Activated CD4-positive, alpha-beta T cell treated with anti-CD3 and anti-CD28 coated beads, Interleukin-2, amount 50 U/mL, for 1 hour (primary cell): ENCODE measurements at regions not wholly inside any gene's neighbourhood (a gene's known extent, or its start where the extent isn't known, plus 50 kb on each side); places are given as distances from the start of the nearest gene placed in this dataset.
"Not testable (repeated sequence)": the region's sequence is repeated elsewhere in the genome, so short reads cannot be mapped to it uniquely, and the experiment has no call there.

Source experiments
- DNase-seq: peaks from one replicate; pipeline ENCODE4 v3.0.0-alpha.2; 2020

DNA sequence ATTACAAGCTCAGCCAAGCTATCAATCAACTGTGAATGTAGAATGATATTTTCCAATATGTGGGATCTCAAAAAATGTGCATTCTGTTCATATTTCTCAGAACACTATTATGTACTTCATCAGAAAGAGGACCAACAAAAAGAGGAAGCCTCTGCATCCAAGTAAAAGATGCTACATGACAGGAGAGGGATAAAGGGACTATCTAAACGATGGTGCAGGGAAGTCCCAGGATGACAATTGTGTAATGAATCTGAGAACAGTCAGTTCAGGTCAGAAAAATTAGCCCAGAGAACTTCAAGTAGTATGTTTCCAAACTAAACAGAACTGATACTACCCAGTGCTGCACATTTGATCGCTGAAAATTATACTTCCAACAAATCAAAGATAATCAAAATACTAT, 127.0 kb downstream of the ZNF330 start:
- no peak for DNase-seq

- no peak for DNase-seq
Observed at GRCh38 chr4:141348125-141348524, 127.4 kb downstream of the ZNF330 start.

DNA sequence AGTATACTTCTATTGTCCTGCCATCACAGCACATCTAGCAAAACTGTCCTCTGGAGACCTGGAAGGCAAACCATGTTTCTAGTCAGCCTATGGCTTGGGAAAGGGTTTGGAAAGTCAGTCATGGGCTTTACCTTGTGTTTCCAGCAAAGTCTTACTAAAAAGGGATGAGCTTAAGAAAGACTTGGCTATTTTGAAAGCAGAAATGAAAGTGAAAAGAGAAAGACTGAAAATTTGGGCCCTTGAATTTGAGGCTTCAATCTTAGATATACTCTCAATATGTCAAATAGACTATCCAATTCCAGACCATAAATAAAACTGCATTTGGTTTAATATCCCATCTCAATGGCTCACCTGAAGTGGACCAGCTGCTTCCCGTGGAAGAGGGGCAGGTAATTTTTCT, 127.9 kb downstream of the ZNF330 start:
- no peak for DNase-seq

- no peak for DNase-seq
Observed at GRCh38 chr4:141349236-141349635, 128.5 kb downstream of the ZNF330 start.

GRCh38 chr4:141350122-141350905, 129.6 kb downstream of the ZNF330 start:
- no peak for DNase-seq

- no peak for DNase-seq
Observed at GRCh38 chr4:141352331-141352730, 131.6 kb downstream of the ZNF330 start.

GRCh38 chr4:141352909-141353525, 132.3 kb downstream of the ZNF330 start:
- no peak for DNase-seq

- DNase-seq = no peak
Observed at GRCh38 chr4:141356321-141356962, 135.7 kb downstream of the ZNF330 start.

DNA sequence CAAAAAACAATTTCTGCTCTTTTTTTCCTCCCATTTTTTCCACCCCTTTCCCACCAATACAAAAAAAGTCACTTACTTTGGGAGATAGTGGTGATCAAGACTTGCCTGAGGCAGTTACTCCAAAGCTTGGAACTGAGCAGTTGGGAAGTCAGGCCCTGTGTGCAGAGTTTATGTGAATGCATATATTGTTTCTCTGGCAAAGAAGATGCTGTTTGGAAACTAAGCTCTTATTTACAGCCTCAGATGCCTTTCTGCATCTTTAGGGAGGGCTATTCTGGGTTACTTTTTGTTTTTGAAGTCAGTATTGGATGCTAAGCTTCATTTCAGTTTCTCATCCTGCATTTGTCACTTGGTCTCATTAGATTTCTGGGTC, 136.3 kb downstream of the ZNF330 start:
- no peak for DNase-seq

GRCh38 chr4:141368241-141368640, 147.5 kb downstream of the ZNF330 start:
- DNase-seq = not testable (repeated sequence)

- DNase-seq = no peak
Observed at GRCh38 chr4:141371206-141371605, 150.5 kb downstream of the ZNF330 start.

- DNase-seq = no peak
Observed at GRCh38 chr4:141375855-141376254, 155.2 kb downstream of the ZNF330 start.

DNA sequence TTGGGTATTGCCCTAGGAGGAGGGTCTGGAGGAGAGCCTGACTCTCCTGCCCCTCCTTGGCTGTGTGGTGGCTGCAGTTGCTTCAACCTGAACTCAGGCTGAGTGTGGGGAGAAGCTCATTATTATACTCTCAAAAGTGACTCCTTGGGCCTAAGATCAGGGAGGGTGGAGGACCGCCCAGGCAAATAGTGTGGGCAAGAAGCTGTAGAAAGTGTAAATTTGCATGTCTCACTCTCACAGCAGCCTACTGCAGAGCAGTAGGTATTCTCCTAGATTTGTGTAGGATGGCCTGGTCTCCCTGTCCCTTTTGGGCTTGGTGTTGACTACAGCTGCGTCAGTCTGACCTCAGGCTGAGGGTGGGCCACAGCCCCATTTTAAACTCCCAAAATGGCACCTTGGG, 156.1 kb downstream of the ZNF330 start:
- DNase-seq = no peak

DNA sequence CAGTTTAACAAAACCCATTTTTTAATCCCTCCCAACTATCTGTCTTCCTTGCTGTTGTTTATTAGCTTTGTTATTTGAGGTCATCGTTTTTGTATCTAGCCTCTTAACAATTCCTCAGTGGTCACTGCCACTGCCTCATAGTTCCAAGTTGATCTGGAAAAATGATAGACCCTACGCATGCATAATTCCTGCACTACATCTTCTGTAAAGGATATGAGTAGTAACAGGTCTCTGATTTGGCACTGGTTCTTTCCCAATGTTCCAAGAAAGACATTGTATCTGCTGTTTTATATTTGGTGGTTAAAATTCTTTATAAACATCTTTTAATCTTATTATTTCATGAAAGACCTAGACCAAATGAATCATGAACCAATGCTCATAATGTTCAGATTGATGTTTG, 166.6 kb downstream of the ZNF330 start:
- DNase-seq = no peak

DNA sequence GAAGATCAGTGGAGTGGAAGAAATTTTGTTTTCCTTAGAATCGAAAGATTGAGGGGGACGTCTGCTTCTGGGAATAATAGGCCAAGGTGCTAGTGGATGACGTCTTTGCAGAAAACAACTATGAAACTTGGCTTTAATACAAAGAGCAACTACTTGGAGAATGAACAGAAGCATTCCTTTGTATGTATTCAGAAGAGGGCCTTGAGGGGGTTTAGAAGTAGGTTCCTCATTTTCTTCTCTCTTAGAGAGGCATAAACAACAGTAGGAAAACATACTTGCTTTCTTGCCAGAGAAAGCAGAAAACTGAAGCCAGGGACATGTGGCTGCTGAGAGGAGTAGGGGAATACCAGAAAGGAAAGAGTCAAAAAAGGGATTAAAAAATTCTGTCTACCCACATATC, 167.8 kb downstream of the ZNF330 start:
- DNase-seq = no peak

GRCh38 chr4:141389649-141390048, 169.0 kb downstream of the ZNF330 start:
- DNase-seq = no peak

- no peak for DNase-seq
Observed at GRCh38 chr4:141390571-141390970, 169.9 kb downstream of the ZNF330 start.

- DNase-seq = no peak
Observed at GRCh38 chr4:141391293-141391692, 170.6 kb downstream of the ZNF330 start.

- no peak for DNase-seq
Observed at GRCh38 chr4:141391771-141392170, 171.1 kb downstream of the ZNF330 start.

DNA sequence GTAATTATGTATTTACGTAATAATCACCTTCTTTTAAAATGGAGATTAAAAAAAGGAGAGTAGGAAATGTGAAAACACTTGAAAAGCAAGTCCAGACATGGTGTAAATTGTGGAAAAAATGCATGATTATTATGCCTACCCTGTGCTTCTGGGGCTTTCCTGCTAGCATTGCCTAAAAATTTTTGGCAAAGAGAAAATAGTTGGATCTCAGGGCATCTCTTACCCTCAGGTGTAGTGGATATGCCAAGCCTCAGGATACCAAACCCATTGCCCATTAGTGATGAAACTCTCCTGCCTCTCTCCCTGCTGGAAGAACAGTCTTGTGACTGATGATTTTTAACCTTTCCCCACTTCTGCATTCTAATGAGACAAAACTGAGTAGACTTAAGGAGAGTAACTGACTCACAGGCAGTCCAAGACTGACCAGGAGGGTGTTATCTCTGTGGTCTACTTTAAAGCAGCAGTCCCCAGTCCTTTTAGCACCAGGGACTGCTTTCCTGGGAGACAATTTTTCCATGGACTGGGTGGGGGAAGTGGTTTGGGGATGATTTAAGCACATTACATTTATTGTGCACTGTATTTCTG, 174.6 kb downstream of the ZNF330 start:
- no peak for DNase-seq

DNA sequence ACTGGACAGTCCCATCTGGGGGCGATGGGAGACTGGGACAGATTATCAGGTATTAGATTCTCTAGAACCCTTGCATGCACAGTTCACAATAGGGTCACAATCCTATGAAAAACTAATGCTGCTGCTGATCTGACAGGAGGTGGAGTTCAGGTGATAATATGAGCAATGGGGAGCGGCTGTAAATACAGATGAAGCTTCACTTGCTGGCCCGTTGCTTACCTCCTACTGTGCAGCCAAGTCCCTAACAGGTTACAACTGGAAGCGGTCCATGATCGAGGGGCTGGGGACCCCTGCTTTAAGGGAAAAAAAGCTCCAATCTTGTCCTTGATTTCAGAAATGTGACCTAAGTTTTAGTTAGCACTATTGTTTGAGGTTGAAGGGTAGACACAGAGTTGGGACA, 175.2 kb downstream of the ZNF330 start:
- no peak for DNase-seq

DNA sequence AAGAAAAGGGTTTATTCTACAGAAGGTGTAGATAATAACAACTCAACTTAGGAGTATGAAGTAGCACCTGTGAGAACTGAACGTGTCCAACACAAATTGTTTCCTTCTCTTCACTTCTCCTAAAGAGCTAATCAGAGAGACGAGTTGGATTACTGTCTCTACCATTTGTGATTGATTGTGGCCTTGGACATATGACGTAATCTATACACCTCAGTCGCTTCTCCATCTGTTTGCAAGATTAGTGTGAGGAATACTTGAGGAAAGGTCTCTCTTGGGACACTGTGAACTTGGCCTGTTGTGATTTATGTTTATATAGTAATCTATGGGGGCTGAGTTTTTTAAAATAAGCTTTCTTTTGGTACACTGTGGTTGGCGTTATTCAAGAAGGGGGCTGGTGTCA, 182.0 kb downstream of the ZNF330 start:
- no peak for DNase-seq

- DNase-seq = no peak
Observed at GRCh38 chr4:141403782-141404181, 183.1 kb downstream of the ZNF330 start.

- DNase-seq = no peak
Observed at GRCh38 chr4:141406237-141406636, 185.5 kb downstream of the ZNF330 start.
